Trophoblast cell (in vitro differentiated cells and primary cell): ENCODE measurements at regions not wholly inside any gene's neighbourhood (a gene's known extent, or its start where the extent isn't known, plus 50 kb on each side); places are given as distances from the start of the nearest gene placed in this dataset.

Experiments used
- DNase-seq, 2 donors: peaks; one replicate each; pipeline ENCODE4 v3.0.0-alpha.2; 2016
- H2AFZ ChIP-seq: 2 replicates; pipeline ENCODE4 v1.6.1; 2013; ENCODE audit warnings: low read length, moderate library complexity, mild to moderate bottlenecking; ENCODE audit not compliant: insufficient read depth, poor library complexity
- H2AK5ac ChIP-seq: 2 replicates; pipeline ENCODE4 v1.6.1; 2013; ENCODE audit warnings: mild to moderate bottlenecking, low read length
- H2BK120ac ChIP-seq: 2 replicates; pipeline ENCODE4 v1.6.1; 2013; ENCODE audit warnings: low read length, mild to moderate bottlenecking, moderate library complexity; ENCODE audit not compliant: insufficient read depth, poor library complexity
- H2BK12ac ChIP-seq: 2 replicates; pipeline ENCODE4 v1.6.1; 2013; ENCODE audit warnings: mild to moderate bottlenecking, low read length, moderate library complexity
- H2BK5ac ChIP-seq: 2 replicates; pipeline ENCODE4 v1.6.1; 2013; ENCODE audit warnings: low read length, low read depth, moderate library complexity, mild to moderate bottlenecking; ENCODE audit not compliant: poor library complexity
- H3K14ac ChIP-seq: 2 replicates; pipeline ENCODE4 v1.6.1; 2013; ENCODE audit warnings: mild to moderate bottlenecking, low read length
- H3K18ac ChIP-seq: 2 replicates; pipeline ENCODE4 v1.6.1; 2013; ENCODE audit warnings: mild to moderate bottlenecking, low read length
- H3K23ac ChIP-seq: 2 replicates; pipeline ENCODE4 v1.6.1; 2013; ENCODE audit warnings: low read length
- H3K27ac ChIP-seq: 2 replicates; pipeline ENCODE4 v1.5.1; 2013; ENCODE audit warnings: low read depth, mild to moderate bottlenecking, inconsistent platforms, low read length, moderate library complexity
- H3K27me3 ChIP-seq: 2 replicates; pipeline ENCODE4 v1.6.1; 2013; ENCODE audit warnings: inconsistent platforms, mild to moderate bottlenecking, low read length, moderate library complexity; ENCODE audit not compliant: insufficient read depth
- H3K36me3 ChIP-seq, 2 experiments: 1 replicate in 1 of 2; 2 replicates in 1 of 2; pipeline ENCODE4 v1.6.1; 2013; ENCODE audit warnings: low read length in 2 of 2, mild to moderate bottlenecking in 2 of 2, moderate library complexity in 1 of 2; ENCODE audit not compliant: insufficient read depth in 2 of 2, control insufficient read depth in 1 of 2
- H3K4ac ChIP-seq: 2 replicates; pipeline ENCODE4 v1.6.1; 2013; ENCODE audit warnings: low read depth, mild to moderate bottlenecking, low read length, moderate library complexity
- H3K4me1 ChIP-seq, 2 experiments: 1 replicate in 1 of 2; 2 replicates in 1 of 2; pipeline ENCODE4 v1.6.1; 2013; ENCODE audit warnings: low read length in 2 of 2, mild to moderate bottlenecking in 2 of 2, moderate library complexity in 1 of 2; ENCODE audit not compliant: insufficient read depth in 2 of 2, control insufficient read depth in 1 of 2
- H3K4me2 ChIP-seq: 2 replicates; pipeline ENCODE4 v1.6.1; 2013; ENCODE audit warnings: inconsistent platforms, mild to moderate bottlenecking, low read length, moderate library complexity
- H3K4me3 ChIP-seq: 2 replicates; pipeline ENCODE4 v1.5.1; 2013; ENCODE audit warnings: mild to moderate bottlenecking, low read depth, low read length, inconsistent platforms
- H3K79me1 ChIP-seq: one replicate; pipeline ENCODE4 v1.6.1; 2013; ENCODE audit warnings: low read length
- H3K79me2 ChIP-seq: 2 replicates; pipeline ENCODE4 v1.6.1; 2013; ENCODE audit warnings: low read length, mild to moderate bottlenecking; ENCODE audit not compliant: control insufficient read depth, insufficient read depth, poor library complexity
- H3K9ac ChIP-seq: 2 replicates; pipeline ENCODE4 v1.6.1; 2013; ENCODE audit warnings: mild to moderate bottlenecking, low read length
- H3K9me3 ChIP-seq: 2 replicates; pipeline ENCODE4 v1.6.1; 2013; ENCODE audit warnings: low read depth, mild to moderate bottlenecking, control low read depth, inconsistent platforms, low read length; ENCODE audit not compliant: insufficient read depth
- H4K12ac ChIP-seq: 2 replicates; pipeline ENCODE4 v1.6.1; 2013; ENCODE audit warnings: low read depth, mild to moderate bottlenecking, low read length, moderate library complexity
- H4K8ac ChIP-seq: 2 replicates; pipeline ENCODE4 v1.6.1; 2013; ENCODE audit warnings: low read depth, mild to moderate bottlenecking, low read length, moderate library complexity
- H4K91ac ChIP-seq: one replicate; pipeline ENCODE4 v1.6.1; 2013; ENCODE audit warnings: low read depth, mild to moderate bottlenecking, low read length, moderate library complexity
- WGBS: extraction: QIAGEN DNeasy Blood & Tissue Kit; methylation state at CpG from one replicate; pipeline ENCODE4 v1.1.7; 2013; ENCODE audit warnings: missing lambda C conversion rate; ENCODE audit not compliant: insufficient read length, insufficient coverage; ENCODE audit errors: extremely low coverage; 5-methylcytosine and 5-hydroxymethylcytosine counted together

- H2BK12ac ChIP-seq = no peak overlapping the region
- no peak overlapping the region for H4K91ac ChIP-seq
- H3K4ac ChIP-seq = no peak overlapping the region
- H2BK5ac ChIP-seq = no peak overlapping the region
- no peaks in the 10 kb centered on the region for H3K36me3 ChIP-seq
- no peaks in the 10 kb centered on the region for H3K4me1 ChIP-seq
- H3K79me1 ChIP-seq = no peaks in the 10 kb centered on the region
- no peaks in the 10 kb centered on the region for H3K79me2 ChIP-seq
- no peaks in the 10 kb centered on the region for H3K27me3 ChIP-seq
- no peak overlapping the region for H3K27ac ChIP-seq
- no peak overlapping the region for H2AK5ac ChIP-seq
- H4K12ac ChIP-seq = no peak overlapping the region
- H3K4me2 ChIP-seq = no peak overlapping the region
- no peak overlapping the region for H3K18ac ChIP-seq
- DNase-seq = no peak
- no CpG with 5 or more reads among the region's 16 CpGs for WGBS
- no peak overlapping the region for H3K4me3 ChIP-seq
- no peak overlapping the region for H2BK120ac ChIP-seq
- H4K8ac ChIP-seq = no peak overlapping the region
- no peak overlapping the region for H3K9ac ChIP-seq
- no peak overlapping the region for H3K14ac ChIP-seq
- H3K9me3 ChIP-seq = no peaks in the 10 kb centered on the region
- no peak overlapping the region for H2AFZ ChIP-seq
- no peak overlapping the region for H3K23ac ChIP-seq
Observed at GRCh38 chr1:29809446-29810120, 573.3 kb downstream of the PTPRU start.

- H3K14ac ChIP-seq = no peak overlapping the region
- no peaks in the 10 kb centered on the region for H3K36me3 ChIP-seq
- H3K27ac ChIP-seq = no peak overlapping the region
- no peak overlapping the region for H4K12ac ChIP-seq
- no peak overlapping the region for H3K18ac ChIP-seq
- no peak overlapping the region for H3K23ac ChIP-seq
- no peak overlapping the region for H3K4me2 ChIP-seq
- H4K8ac ChIP-seq = no peak overlapping the region
- H3K9me3 ChIP-seq = no peaks in the 10 kb centered on the region
- H3K4me3 ChIP-seq = no peak overlapping the region
- H3K9ac ChIP-seq = no peak overlapping the region
- H2AFZ ChIP-seq = no peak overlapping the region
- no peaks in the 10 kb centered on the region for H3K79me2 ChIP-seq
- H2BK5ac ChIP-seq = no peak overlapping the region
- no peak overlapping the region for H3K4ac ChIP-seq
- no peak for DNase-seq
- H4K91ac ChIP-seq = no peak overlapping the region
- no peak overlapping the region for H2BK12ac ChIP-seq
- H3K4me1 ChIP-seq = no peaks in the 10 kb centered on the region
- no peak overlapping the region for H2BK120ac ChIP-seq
- H3K27me3 ChIP-seq = no peaks in the 10 kb centered on the region
- no peak overlapping the region for H2AK5ac ChIP-seq
- no CpG with 5 or more reads among the region's 8 CpGs for WGBS
- H3K79me1 ChIP-seq = no peaks in the 10 kb centered on the region
Observed at GRCh38 chr1:29808141-29808995, 572.0 kb downstream of the PTPRU start.

GRCh38 chr1:29807689-29808088 lies 571.4 kb downstream of the PTPRU start:
- H4K91ac ChIP-seq = no peak overlapping the region
- H3K14ac ChIP-seq = no peak overlapping the region
- H3K9ac ChIP-seq = no peak overlapping the region
- H3K18ac ChIP-seq = no peak overlapping the region
- H2AFZ ChIP-seq = no peak overlapping the region
- H2AK5ac ChIP-seq = no peak overlapping the region
- H2BK12ac ChIP-seq = no peak overlapping the region
- H4K8ac ChIP-seq = no peak overlapping the region
- H3K27ac ChIP-seq = no peak overlapping the region
- H3K4me3 ChIP-seq = no peak overlapping the region
- H3K4me1 ChIP-seq = no peaks in the 10 kb centered on the region
- H3K23ac ChIP-seq = no peak overlapping the region
- no peaks in the 10 kb centered on the region for H3K79me2 ChIP-seq
- no peak overlapping the region for H3K4me2 ChIP-seq
- no peaks in the 10 kb centered on the region for H3K27me3 ChIP-seq
- no peak overlapping the region for H4K12ac ChIP-seq
- H3K79me1 ChIP-seq = no peaks in the 10 kb centered on the region
- H2BK120ac ChIP-seq = no peak overlapping the region
- no CpG with 5 or more reads among the region's 5 CpGs for WGBS
- no peak overlapping the region for H3K4ac ChIP-seq
- no peak overlapping the region for H2BK5ac ChIP-seq
- no peak for DNase-seq
- no peaks in the 10 kb centered on the region for H3K9me3 ChIP-seq
- H3K36me3 ChIP-seq = no peaks in the 10 kb centered on the region

GRCh38 chr1:29806646-29807319 lies 570.5 kb downstream of the PTPRU start:
- H4K91ac ChIP-seq = no peak overlapping the region
- no peak overlapping the region for H2BK12ac ChIP-seq
- no CpG with 5 or more reads among the region's 4 CpGs for WGBS

More at GRCh38 chr1:29806646-29807319, 570.5 kb downstream of the PTPRU start:
- no peak overlapping the region for H3K27ac ChIP-seq
- H2AFZ ChIP-seq = no peak overlapping the region
- no peak overlapping the region for H3K23ac ChIP-seq
- no peak overlapping the region for H3K9ac ChIP-seq
- H3K79me2 ChIP-seq = no peaks in the 10 kb centered on the region
- no peak overlapping the region for H2BK120ac ChIP-seq
- H3K4me3 ChIP-seq = no peak overlapping the region
- H2AK5ac ChIP-seq = no peak overlapping the region
- no peak overlapping the region for H4K8ac ChIP-seq
- H3K9me3 ChIP-seq = no peaks in the 10 kb centered on the region
- no peak overlapping the region for H2BK5ac ChIP-seq
- H3K14ac ChIP-seq = no peak overlapping the region
- H3K4me1 ChIP-seq = no peaks in the 10 kb centered on the region
- no peaks in the 10 kb centered on the region for H3K79me1 ChIP-seq
- H3K4ac ChIP-seq = no peak overlapping the region
- H3K4me2 ChIP-seq = no peak overlapping the region
- no peak overlapping the region for H3K18ac ChIP-seq
- DNase-seq = no peak
- H3K27me3 ChIP-seq = no peaks in the 10 kb centered on the region
- H3K36me3 ChIP-seq = no peaks in the 10 kb centered on the region
- no peak overlapping the region for H4K12ac ChIP-seq
